Right hindlimb (tissue), 1 donor: ENCODE measurements at regions not wholly inside any gene's neighbourhood (a gene's known extent, or its start where the extent isn't known, plus 50 kb on each side); places are given as distances from the start of the nearest gene placed in this dataset.

Experiments
- DNase-seq: peaks from one replicate; pipeline ENCODE4 v3.0.0-alpha.2; 2018

DNA sequence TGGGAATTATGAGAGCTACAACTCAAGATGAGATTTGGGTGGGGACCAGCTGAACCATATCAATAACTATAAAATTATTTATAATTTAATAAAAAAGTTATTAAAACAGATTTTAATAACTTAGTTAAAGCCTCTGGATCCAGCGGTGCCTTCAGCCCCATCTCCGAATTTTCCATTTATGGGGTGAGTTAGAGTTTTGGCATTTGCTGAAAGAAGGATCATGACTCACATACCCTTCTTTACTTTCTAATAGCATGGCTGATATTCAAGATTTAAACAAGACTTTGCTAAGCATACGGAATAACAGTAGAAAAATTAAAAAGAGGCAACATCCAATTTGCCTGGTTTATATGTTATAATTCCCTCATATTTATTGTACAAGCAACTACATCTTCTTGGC is 94.5 kb downstream of the RDH14 start:
- DNase-seq = no peak

DNA sequence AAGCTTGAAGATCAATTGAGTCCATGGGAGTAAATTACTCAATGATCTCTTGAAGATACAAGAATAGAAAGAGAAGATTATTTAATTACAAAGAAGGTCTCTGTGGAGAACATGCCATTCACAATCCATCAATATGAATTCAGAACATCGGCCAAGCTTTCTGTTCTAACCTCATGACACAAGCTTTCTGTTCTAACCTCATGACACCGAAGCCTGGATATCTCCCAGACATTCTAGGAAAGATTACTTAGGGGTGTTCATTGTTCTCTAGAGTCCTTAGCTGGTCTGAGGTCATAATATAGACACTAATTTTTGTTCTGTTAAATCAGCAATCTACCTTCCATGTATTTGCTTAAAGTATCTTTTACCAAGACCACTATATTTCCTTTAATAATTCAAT is 95.5 kb downstream of the RDH14 start:
- DNase-seq = no peak

DNA sequence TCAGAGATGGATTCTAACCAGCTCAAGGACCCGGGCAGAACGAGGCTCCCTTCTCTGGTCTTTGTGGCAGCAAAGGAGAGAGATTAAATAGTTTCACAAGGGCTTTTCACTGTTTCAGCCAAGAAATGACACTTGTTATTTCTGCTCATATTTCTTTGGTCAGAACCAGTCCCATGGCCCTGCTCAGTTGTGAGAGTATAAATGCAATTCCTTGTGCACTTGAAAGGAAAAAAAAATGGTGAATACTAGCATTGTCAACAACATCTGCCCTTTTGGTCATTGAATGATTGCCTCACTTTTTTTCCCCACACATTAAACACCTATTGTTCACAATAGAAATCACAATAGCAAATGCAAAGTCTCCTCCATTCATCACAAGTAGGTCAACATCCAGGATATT is 104.4 kb downstream of the RDH14 start:
- DNase-seq = no peak

DNA sequence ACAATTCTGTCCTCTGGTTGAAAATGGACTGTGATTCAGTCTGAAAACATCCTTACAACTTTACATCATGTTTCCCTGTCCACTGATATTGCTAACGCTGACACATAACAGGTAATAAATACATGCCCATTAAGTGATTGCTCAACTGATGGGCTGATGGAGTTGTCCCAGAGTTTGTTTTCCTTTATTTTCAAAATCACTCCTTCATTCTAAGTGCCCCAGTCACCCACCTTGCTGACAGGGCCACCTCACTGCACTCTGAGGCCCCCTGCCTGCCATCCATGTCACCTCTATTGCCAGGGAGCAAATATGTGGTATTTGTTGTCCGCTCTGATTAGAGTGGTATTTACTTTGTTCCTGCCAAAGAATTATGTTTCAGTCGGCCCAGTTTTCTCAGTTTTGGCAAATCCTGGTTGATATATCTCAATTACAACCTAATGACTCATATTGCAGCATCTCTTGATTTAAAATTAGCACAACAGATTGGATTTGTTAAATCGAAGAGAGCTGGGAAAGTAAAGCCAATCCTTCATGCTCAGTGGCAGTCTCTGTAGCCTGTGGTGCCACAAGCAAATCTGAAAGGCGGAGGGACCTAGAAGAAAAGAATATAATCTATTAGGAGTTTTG is 105.1 kb downstream of the RDH14 start:
- DNase-seq = no peak

DNA sequence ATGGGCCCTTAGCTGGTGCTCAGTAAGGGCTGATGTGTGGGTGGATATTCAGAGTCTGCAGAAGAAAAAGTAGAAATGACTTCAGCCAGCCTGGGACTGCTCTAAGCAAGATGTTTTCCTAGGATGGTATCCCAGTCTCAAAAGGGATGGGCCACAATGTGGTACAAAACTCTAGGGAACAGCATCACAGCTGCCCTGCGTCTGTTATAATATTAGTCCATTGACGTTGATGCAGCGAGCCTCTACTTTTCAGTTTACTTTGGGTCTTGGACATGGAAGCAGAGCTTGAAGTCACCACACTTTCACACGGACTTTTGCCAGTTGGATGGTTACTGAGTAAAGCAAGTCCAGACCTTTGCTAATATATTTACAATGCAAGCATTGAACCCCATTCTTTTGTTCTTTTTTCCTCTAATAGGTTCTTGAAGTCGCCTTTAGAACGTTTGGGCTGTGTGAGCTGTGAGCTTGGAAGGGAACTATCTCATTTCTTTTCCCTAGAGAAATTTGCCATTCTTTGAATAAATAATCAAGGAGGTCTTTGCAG is 105.7 kb downstream of the RDH14 start:
- no peak for DNase-seq

DNA sequence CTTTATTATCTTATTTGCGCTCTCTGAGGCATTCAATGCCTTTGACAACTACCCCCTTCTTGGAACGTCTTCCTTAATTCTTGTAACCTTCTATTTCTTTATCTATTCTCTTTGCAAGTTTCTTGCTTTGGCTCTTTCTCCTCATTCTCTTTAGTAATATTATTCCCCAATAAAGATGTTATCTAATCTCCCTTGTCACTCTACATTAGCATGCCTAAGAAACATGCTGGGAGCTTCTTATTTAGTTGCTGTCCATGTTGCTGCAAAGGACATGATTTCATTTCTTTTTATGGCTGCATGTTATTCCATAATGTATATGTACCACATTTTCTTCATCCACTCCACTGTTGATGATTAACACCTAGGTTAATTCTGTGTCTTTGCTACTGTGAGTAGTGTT is 113.7 kb downstream of the RDH14 start:
- no peak for DNase-seq

DNA sequence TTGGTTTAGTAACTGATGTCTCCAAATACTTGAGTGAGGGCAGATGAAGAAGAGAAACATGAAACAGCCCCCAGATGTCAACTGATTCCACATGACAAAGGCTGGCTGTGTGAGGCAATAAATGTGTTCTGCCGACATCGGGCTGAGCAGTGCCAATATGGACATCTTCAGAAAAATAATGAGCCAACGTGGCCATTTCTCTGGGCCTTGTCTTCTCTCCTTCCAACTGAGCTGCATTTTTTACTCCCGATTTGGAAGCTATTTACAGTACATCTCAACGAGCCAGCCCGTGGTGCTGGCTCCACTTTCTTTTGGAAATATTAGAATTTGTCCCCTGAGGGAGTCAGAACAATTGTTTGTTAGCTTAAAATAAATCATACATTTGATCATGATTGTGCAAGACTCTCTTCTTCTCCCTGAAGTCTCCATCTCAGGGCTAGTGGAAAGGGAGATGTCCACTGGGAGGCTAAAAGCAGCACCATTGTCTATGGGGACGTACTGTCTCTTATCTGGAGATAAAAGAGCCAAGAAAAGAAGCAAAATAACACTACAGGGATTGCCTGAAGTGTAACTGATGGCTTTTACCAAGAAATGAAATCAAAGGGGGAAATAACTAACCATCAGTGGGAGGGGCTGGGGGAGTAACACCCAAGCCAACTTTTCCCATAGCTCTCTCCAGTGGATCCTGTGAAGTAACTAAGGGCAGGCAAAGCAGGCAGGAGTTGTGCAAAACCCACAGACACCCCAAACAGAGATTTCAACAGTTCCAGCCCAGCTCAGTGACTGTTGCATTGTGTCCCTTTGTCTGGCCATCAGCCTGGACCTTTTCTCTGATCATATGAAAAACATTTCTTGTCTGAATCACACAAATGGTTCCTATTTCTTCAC is 114.8 kb downstream of the RDH14 start:
- no peak for DNase-seq

DNA sequence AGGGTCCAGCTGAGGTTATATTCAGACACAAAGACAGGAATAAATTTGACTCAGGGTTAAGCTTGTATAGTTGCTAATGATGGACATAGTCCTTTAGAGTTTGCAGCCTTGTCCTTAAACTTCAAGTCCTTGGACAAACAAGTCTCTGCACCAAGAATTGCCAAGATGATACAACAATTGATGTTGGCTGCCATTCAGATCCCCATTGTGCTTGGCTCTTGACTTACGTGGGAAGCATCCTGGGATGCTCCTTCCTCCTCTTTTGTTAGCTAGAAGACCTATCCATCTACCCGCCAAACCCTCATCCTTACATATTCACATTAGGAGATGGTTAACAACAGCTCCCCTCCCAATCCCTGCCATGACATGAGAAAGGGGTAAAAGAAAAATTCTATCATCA is 115.6 kb downstream of the RDH14 start:
- no peak for DNase-seq

DNA sequence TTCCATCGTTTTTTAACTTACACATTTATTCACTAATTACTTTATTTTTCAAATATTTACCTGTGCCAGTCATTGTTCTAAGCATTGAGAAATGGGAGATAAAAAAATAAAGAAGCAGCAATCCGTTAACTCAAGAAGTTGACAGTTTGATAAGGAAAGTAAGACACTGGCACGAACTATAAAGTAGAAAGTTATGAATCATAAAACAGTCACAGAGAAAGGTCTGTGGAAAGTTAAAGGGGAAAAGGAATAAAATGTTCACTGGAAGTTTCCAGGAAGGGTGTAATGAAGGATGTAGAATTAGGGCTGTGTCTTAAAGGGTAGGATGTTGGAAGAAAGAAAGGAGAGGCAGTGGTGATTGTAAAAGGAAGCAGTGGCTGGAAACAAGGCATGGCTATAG is 118.9 kb downstream of the RDH14 start:
- no peak for DNase-seq

DNA sequence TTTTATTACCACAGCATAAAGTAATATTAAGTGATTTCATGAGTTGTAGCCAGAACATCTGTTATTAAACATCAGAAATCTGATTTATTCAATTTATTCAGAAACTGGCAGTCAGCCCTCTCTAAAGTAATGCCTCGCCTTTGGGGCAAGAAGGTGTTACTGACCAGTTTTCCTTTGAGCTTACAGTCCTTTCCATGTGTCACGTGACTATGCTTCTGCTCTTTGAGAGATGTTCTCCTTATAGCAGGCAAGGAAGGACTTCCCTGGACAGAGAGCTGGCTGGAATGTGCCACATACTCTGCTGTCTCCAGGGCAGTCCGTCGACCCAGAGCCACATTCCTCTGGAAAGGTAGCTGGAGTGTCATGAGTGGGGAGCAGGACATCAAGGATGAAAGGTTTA is 119.7 kb downstream of the RDH14 start:
- no peak for DNase-seq

DNA sequence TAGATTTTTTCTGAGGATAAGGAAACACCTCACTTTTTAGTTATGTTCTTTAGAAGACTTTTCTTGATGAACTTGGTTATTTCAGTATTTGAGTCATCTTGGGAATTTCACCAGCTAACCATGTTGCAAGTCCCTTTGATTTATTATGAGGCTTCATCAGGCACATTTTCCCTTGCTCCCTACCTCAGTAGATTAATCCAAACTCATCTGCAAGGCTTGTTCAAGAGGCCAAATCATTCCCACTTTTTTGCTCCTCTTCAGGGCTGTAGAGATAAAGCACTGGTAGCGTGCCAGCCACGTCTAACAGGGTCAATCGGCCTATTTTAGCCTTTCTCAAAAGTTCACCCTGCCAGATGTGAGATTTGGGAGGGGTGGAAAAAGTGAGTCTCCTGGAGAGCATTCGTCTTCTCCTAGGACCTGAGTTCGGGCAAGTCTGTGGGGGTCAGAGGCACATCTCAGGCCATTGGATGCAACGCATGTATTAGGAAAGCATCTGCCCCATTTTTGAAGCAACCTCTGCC is 120.3 kb downstream of the RDH14 start:
- no peak for DNase-seq

DNA sequence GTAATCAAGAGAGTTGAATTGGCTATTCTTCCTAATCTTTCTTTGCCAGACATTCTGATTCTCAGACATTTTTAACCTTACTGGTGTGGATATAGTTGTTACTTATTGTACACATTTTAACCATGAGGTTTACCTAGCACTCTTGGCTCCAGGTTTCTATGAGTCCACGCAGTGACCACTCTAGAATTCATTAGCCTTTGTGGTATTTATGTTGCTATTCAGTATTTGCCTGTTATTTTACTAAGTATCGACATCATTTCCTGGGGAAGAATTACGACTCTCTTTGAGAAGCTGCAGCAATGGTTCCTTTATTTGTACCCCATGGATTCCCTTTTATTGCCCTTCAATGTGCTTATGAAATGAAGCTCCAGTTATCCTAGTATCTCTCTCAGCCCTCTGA is 120.7 kb downstream of the RDH14 start:
- DNase-seq = no peak

DNA sequence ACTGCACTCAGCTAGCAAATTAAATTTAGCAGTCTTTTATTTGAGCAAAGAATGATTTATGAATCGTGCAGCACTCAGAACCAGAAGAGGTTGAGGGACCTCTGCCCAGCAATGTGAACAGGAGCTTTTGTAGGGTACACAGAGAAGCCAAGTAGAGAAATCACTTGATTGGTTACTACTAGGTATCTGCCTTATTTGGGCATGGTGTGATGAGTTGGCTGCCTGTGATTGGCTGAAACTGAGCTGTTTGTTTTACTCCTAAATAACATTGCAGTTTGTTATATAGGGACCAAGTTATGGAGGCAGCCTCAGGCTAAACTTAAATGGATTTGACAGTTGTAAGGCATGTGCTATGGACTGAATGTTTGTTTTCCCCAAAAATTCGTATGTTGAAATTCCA is 122.5 kb downstream of the RDH14 start:
- no peak for DNase-seq

DNA sequence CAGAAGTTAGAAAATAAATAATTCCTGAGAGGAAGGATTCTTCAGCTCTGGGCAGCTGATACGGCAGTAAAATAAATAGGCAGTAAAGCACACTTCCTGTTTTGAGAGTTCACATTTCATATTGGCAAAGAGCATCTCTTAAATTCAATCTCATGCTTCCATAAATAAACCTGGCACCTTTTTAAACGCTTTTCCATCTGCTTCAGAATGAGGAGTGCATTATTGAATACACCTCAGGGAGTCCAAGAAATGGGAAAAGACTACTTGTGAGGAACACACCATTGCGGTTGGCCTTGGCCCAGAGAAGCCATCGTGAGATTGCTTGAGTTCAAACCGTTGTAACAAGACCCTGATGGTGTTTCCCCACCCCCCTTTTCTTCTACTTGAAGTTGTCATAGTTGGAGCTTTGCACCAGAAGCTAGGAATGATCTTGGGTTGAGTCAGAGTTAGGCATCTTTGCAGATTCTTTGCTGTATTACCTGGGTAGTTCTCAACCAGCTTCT is 123.9 kb downstream of the RDH14 start:
- DNase-seq = peak; percentile 78

DNA sequence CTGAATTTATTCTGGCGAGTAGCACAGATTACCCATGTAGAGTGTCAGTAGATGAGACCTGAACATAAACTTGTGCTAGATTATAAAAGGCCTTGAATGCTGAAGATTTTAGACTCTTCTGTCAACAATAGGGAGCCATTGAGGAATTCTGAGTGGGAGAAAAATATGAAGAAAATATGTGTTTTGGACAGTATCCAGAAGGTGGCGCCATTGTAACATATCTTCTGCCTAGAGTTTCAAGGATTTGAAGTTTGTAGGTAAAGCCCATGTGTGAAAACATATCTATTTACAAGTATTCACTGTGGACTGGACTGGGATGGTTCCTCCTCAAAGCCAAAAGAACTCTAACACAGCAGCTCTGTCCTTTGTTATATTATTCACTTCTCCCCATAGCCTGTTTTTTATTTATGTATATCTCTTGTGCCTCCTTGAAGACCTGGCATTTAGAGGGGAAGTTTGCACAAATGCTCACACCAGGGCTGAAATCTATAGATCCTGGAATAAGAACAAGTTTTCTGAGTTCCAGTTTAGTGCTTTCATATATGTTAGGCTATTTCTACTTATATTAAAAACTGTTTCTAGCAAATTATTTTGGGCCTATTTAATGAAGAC is 124.9 kb downstream of the RDH14 start:
- DNase-seq = no peak

DNA sequence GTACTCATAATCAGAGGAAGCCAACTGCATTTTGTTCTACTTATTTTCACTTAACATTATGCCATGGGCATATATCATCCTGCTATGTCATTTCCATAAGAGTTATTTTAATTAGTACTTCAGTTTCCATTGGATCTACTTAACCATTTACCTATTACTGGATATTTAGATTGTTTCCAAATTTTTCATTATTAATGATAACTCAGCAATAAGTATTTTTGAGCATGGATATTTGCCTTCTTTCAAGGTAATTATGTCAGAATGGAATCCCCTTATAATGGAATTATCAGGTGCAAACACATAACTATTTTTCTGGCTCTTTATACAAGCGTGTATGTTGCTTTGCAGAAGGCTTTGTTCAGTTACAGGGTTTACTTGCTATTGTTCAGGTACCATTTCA is 126.6 kb downstream of the RDH14 start:
- DNase-seq = no peak

DNA sequence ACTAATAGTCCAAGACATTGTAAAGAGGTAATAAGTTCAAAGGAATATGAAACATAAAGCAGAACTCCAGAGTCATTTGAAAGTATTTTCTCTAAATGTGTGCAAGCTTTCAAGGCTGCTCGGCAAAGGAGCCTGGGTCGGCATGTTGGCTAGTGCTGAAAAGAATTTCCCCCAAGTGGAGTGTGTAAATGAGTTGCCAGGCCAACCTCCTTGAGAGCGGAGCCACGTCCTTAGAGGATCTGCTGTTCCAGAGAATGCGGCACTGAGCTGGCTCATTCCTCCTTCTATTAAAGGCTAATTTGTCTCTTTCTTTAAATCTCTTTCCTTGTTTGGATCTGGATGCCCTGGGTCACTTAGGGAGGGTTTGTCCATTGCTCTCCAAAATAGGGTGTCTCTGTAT is 127.5 kb downstream of the RDH14 start:
- DNase-seq = peak; percentile 53

DNA sequence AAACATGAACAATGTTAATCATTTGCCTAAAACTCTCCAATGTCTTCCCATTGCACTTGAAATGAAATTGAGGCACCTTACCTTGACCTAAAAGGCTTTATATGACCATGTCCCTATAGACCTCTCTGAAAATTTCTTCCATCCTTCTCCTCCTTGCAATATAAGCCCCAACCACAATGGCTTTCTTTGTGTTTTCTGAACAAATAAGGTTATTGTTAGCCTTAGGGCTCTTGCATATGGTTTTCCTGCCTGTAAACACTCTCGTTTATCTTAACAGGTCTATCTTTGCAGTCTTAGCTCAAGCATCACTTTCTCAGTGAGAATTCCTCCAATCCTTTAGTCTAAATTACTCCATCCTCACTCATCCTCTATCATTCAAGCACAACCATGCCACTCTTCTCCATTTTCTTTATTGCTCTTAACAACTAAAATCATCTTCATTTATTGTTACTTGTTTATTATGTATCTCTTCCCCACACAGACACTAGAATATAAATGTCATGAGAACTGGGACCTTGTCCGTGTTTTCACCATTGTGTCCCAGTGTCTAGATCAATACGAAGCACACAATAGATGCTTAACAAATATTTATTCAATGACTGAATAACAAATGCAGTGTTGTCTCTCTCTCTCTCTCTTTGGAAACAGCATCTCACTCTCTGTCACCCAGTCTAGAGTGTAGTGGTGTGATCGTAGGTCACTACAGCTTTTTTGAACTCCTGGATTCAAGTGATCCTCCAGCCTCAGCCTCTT is 129.3 kb downstream of the RDH14 start:
- no peak for DNase-seq

DNA sequence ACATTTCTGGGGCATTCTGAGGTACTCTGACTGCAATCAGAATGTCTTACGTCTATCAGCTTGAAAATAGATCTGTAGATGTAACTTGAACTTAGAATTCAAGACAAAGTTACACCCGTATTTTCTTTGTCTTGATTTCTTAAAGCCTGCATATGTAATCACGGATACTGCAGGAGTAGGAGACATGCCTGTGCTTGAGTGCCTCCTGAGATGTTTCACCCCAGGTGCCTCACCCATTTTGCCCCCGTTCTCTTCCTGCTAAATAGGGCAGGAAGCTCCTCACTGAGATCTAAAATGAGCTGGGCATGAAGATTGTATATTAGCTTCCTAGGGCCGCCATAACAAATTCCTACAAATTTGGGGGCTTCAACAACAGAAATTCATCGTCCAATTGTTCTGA is 131.9 kb downstream of the RDH14 start:
- DNase-seq = no peak

DNA sequence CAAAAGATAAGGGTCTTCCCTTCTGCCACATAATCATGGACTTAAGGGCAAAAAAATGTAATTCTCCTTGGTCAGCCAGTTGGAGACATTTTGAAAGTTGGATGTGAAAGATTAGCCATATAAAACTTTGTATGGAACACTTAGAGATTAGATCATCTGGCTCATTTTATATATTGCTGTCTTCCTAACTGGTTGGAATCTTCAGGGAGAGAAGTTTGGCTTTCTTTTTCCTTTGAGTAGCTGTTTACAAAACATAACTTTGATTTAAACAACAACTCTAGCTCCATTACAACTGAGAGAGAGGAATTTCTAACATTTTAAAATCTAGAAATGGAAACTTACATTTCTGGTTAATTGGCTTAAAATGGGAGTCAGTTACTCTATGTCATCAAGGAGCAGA is 132.7 kb downstream of the RDH14 start:
- DNase-seq = no peak

DNA sequence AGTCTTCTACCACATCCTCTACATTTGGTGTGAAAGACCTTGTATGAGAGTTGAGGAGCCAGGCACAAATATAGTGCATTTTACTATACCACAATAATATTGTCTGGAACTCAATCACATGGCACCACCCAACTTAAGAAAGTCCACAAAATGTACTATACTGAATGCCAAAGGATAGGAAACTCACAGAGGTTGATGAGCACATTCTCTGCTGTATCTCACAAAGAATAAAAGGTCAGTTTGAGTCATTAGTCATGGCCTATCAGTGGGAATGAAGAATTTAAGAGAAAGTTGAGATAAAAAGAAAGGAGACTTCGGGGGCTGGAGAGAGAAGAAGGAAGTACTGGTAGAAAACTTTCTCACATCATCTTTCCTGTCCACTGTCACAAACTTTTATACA is 134.3 kb downstream of the RDH14 start:
- DNase-seq = no peak

DNA sequence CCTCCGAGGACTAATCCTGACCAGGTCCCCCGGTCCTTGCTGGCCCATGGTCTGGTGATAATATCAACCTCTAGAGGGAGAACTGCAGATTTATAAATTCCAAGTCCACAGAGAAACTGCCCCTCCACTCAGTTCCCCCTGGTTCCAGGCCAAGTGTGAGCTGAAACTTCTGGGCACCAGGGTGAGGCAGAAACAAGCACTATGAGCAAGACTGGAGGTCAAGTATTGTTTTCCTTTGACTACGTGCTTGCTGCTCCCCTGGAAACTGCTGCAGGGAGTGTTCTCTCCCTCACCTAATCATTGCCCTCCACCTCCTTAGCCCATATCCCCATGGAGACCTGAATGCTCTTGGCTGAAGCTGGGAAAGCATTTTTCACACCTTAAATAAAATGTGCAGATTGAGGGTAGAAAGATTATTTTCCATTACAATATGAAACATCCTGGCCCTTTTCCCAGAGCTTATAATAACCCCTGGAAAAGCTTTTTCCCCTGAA is 135.2 kb downstream of the RDH14 start:
- peak; percentile 48 for DNase-seq

DNA sequence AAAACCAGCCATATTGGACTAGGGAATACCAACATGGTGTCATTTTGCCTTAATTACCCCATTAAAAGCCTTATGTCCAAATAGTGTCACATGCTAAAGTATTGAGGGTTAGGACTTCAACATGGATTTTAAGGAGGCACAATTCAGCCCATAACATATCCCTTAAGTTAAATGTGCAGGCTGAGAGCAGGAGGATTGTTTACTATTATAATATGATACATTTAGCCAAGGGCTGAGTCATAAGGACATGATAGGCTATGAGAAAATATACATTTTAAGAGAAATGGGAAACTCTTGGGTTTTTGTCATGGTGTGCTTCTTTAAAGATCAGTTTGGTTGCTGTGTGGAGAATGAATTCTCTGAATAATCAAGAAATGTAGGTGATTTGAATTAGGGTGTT is 136.8 kb downstream of the RDH14 start:
- no peak for DNase-seq
